Fibroblast of mammary gland (primary cell): ENCODE measurements at regions not wholly inside any gene's neighbourhood (a gene's known extent, or its start where the extent isn't known, plus 50 kb on each side); places are given as distances from the start of the nearest gene placed in this dataset.

Source experiments
- DNase-seq: peaks from one replicate; pipeline ENCODE4 v3.0.0-alpha.2; 2010; ENCODE audit warnings: low read depth
- H3K4me3 ChIP-seq: 2 replicates; pipeline ENCODE4 v1.5.1; 2011; ENCODE audit warnings: low read depth, mild to moderate bottlenecking, low read length, moderate library complexity; ENCODE audit not compliant: control insufficient read depth
- TF ChIP-seq, protein P1 (sequence below): conservative IDR thresholded peaks from 2 replicates; pipeline ENCODE4 v1.5.1; 2011; ENCODE audit warnings: low read depth, low read length, inconsistent platforms; ENCODE audit not compliant: control insufficient read depth, insufficient read depth

DNA sequence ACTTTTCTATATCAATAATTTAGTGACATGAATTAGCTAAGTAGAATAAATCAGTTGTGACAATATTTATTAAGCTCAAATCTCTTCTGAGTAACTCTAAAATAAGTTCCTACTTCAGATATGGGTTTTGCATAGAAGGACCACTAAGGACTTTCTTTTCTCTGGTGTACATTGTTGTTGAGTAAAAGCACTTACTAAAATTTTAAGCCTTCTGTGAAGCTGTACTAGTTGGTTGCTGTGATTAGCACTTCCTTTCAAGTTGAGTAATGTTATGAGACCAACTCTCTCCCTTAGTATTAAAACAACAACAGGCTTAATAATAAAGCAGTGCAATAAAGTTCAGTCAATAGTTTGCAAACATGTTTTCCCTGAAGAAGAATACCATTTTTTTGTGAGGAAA is 667.4 kb upstream of the NDST4 start:
- no peak overlapping the region for H3K4me3 ChIP-seq
- no peak for DNase-seq
- TF ChIP-seq, protein P1, sequence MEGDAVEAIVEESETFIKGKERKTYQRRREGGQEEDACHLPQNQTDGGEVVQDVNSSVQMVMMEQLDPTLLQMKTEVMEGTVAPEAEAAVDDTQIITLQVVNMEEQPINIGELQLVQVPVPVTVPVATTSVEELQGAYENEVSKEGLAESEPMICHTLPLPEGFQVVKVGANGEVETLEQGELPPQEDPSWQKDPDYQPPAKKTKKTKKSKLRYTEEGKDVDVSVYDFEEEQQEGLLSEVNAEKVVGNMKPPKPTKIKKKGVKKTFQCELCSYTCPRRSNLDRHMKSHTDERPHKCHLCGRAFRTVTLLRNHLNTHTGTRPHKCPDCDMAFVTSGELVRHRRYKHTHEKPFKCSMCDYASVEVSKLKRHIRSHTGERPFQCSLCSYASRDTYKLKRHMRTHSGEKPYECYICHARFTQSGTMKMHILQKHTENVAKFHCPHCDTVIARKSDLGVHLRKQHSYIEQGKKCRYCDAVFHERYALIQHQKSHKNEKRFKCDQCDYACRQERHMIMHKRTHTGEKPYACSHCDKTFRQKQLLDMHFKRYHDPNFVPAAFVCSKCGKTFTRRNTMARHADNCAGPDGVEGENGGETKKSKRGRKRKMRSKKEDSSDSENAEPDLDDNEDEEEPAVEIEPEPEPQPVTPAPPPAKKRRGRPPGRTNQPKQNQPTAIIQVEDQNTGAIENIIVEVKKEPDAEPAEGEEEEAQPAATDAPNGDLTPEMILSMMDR = no peak

DNA sequence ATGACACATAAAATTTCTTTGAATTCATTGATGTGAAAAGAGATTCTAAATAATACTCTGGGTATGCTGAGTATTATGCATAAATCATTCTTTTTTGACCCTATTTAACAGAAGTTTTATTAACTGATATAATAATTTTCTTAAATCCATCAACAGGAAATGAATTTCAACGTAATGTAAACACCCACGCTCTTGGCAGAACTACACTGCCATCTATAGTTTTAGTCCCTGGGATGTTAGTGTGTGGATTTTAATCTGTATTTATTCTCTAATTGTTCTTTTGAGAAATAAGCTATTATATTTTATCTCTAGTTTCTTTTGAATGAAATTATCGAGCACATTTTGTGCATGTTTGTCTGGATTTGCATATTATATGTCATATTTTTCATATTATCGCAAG is 666.8 kb upstream of the NDST4 start:
- no peak for DNase-seq
- TF ChIP-seq, protein P1 = no peak
- no peak overlapping the region for H3K4me3 ChIP-seq

DNA sequence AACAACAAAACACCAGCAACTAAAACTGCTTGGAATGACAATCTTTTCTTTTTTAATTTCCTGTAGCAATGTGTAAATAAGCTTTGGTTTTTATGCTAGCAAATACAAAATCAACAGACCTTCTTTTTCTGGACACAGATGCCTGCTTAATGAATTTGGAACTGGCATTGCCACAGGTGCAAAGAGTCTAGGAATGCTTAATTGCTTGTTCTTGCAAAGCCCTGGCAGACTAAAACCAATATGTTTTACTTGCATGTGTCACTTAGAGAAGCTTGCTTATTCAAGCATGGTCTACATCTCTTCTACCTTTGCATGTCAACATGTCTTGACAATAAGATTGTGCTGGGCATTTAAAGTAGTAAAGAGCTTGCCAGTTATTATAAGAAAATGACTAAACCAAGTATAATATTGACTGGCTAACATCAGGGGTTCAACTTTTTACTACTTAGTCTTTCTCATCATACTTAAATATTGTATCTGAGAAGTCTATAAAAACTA is 656.7 kb upstream of the NDST4 start:
- no peak overlapping the region for H3K4me3 ChIP-seq
- no peak for DNase-seq
- TF ChIP-seq, protein P1 = no peak

DNA sequence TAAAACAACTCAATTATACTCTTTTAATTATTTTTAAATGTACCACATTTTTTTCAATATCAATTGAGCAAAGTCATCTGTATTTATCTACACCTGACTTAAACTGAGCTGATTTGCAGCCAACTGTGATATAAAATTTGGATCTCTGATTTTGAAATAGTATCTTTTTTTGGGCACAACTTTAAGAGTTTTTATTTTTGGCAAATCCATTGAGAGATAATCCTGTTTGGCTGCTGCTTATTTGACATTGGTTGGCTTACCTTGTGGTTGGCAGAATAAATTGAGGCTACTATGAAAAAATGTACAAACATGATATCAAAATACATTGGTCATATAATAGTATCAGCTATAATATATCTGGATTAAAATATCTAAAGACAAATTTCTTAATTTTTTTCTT is 656.0 kb upstream of the NDST4 start:
- no peak for DNase-seq
- no peak overlapping the region for H3K4me3 ChIP-seq
- TF ChIP-seq, protein P1 = no peak

DNA sequence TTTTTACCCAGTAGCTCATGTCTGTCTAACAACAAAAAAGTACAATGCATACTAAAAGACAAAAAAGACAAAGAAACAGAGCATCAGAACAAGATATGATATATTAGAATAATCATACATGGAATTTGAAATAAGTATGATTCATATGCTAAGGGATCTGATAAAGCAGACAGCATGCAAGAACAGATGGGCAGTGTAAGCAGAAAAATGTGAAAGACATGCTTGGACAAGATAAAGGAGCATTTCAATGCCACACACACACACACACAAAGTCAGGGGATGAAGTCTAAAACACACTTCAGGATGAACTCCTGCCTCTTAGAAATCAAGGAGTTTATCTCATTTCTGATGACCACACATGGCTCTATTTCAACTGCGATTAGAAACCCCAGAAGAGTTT is 649.6 kb upstream of the NDST4 start:
- H3K4me3 ChIP-seq = no peak overlapping the region
- TF ChIP-seq, protein P1 = no peak
- DNase-seq = no peak

DNA sequence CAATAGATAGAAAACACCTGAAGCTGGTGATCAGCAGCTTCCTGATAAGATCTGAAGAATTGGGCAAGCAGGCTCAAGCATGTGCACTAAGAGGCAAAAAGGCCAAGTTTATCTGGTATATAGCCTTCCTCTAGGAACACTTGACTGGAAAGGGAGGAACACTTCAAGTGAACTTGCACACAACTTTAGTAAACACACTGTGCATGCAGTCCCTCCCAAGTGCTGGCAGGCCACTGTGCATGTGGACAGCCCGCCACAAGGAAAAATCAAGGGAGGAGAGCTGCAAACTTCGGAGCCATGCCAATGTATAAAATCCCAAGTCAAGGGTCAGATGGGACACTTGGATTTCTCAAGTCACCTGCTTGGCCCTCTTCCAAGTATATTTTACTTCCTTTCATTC is 645.8 kb upstream of the NDST4 start:
- no peak overlapping the region for H3K4me3 ChIP-seq
- no peak for DNase-seq
- TF ChIP-seq, protein P1 = no peak

DNA sequence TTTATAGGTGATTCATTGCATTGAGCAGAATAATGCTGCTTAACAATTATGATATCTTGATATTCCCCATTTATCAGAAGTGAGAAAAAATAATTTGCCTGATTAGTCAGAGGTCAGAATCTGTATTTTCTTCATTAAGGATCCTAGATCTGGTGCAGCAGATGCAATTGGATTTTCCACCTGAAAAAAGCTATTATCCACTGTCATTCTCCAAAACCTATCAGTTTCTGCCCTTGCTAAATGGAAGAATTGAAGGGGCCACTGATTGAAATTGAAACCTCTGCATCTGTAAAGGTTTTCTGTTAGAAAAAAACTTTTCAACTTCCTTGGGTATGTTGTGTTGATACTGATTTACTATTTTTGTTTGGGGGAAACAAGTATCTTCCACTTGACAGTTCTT is 636.0 kb upstream of the NDST4 start:
- no peak overlapping the region for H3K4me3 ChIP-seq
- DNase-seq = no peak
- TF ChIP-seq, protein P1 = no peak
